HFFc6 (cell line): ENCODE measurements at regions not wholly inside any gene's neighbourhood (a gene's known extent, or its start where the extent isn't known, plus 50 kb on each side); places are given as distances from the start of the nearest gene placed in this dataset.
"Not testable (repeated sequence)": the region's sequence is repeated elsewhere in the genome, so short reads cannot be mapped to it uniquely, and the experiment has no call there.

Experiments used
- DNase-seq: peaks from one replicate; pipeline ENCODE4 v3.0.0-alpha.2; 2018
- H3K27ac Mint-ChIP-seq: 2 replicates; pipeline ENCODE4 v1.8.0; 2020; ENCODE audit warnings: mild to moderate bottlenecking, mixed read lengths
- H3K27me3 Mint-ChIP-seq: 2 replicates; pipeline ENCODE4 v1.8.0; 2021; ENCODE audit warnings: mild to moderate bottlenecking, moderate library complexity, mixed read lengths; ENCODE audit not compliant: insufficient read depth
- H3K36me3 Mint-ChIP-seq: 2 replicates; pipeline ENCODE4 v1.8.0; 2021; ENCODE audit warnings: low read depth, mixed read lengths
- H3K4me1 Mint-ChIP-seq: 2 replicates; pipeline ENCODE4 v1.8.0; 2020; ENCODE audit warnings: low read depth, mixed read lengths
- H3K4me3 Mint-ChIP-seq: 2 replicates; pipeline ENCODE4 v1.8.0; 2020; ENCODE audit warnings: mild to moderate bottlenecking, moderate library complexity, mixed read lengths
- H3K9me3 Mint-ChIP-seq: 2 replicates; pipeline ENCODE4 v1.8.0; 2020; ENCODE audit warnings: mild to moderate bottlenecking, mixed read lengths
- TF ChIP-seq, protein P1 (sequence below): fragments of 200-600 bp; sonication (generic); IDR thresholded peaks from 2 replicates; pipeline ENCODE4 v1.5.0; 2021; ENCODE audit warnings: antibody characterized with exemption, mild to moderate bottlenecking

GRCh38 chr22:22368516-22368915 is 123.9 kb downstream of the VPREB1 start:
- no peak for DNase-seq
- TF ChIP-seq, protein P1, sequence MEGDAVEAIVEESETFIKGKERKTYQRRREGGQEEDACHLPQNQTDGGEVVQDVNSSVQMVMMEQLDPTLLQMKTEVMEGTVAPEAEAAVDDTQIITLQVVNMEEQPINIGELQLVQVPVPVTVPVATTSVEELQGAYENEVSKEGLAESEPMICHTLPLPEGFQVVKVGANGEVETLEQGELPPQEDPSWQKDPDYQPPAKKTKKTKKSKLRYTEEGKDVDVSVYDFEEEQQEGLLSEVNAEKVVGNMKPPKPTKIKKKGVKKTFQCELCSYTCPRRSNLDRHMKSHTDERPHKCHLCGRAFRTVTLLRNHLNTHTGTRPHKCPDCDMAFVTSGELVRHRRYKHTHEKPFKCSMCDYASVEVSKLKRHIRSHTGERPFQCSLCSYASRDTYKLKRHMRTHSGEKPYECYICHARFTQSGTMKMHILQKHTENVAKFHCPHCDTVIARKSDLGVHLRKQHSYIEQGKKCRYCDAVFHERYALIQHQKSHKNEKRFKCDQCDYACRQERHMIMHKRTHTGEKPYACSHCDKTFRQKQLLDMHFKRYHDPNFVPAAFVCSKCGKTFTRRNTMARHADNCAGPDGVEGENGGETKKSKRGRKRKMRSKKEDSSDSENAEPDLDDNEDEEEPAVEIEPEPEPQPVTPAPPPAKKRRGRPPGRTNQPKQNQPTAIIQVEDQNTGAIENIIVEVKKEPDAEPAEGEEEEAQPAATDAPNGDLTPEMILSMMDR: no peak
- Mint-ChIP-seq H3K27me3 (peaks cover 19% of the 10 kb centered on the region), H3K9me3 (no peaks in the 10 kb centered on the region), H3K36me3 (no peaks in the 10 kb centered on the region), H3K27ac (no peak overlapping the region), H3K4me1 (no peaks in the 10 kb centered on the region), H3K4me3 (no peak overlapping the region)

DNA sequence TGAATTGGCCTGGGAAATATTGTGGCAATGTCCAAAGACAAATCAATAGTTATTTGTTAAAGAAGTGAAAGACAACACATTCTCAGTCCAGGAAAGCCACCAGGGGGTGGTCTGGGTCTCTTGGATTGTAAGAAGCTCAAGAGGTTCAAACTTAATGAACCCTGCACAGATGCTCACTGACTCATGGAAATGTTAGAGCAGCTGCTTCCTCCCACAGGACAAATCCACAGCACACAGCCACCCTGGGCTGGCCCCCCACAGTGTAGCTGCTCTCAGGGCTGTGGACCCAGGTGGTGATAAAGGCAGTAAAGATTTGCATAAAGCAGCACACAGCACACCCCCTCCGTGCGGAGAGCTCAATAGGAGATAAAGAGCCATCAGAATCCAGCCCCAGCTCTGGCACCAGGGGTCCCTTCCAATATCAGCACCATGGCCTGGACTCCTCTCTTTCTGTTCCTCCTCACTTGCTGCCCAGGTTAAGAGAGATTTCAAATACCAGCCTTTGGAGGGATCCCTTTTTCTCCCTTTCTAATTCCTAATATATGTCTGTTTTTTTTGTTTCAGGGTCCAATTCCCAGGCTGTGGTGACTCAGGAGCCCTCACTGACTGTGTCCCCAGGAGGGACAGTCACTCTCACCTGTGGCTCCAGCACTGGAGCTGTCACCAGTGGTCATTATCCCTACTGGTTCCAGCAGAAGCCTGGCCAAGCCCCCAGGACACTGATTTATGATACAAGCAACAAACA is 124.8 kb downstream of the VPREB1 start:
- peaks cover 14% of the 10 kb centered on the region for H3K27me3 Mint-ChIP-seq
- not testable (repeated sequence) for H3K27ac Mint-ChIP-seq, DNase-seq, H3K4me3 Mint-ChIP-seq, H3K9me3 Mint-ChIP-seq, H3K4me1 Mint-ChIP-seq, H3K36me3 Mint-ChIP-seq

- no peaks in the 10 kb centered on the region for H3K9me3 Mint-ChIP-seq
- no peaks in the 10 kb centered on the region for H3K4me1 Mint-ChIP-seq
- no peak overlapping the region for H3K4me3 Mint-ChIP-seq
- TF ChIP-seq, protein P1: no peak
- peaks cover 14% of the 10 kb centered on the region for H3K27me3 Mint-ChIP-seq
- H3K36me3 Mint-ChIP-seq: no peaks in the 10 kb centered on the region
- H3K27ac Mint-ChIP-seq: no peak overlapping the region
- DNase-seq: no peak
Observed at GRCh38 chr22:22369964-22370270, 125.3 kb downstream of the VPREB1 start.

DNA sequence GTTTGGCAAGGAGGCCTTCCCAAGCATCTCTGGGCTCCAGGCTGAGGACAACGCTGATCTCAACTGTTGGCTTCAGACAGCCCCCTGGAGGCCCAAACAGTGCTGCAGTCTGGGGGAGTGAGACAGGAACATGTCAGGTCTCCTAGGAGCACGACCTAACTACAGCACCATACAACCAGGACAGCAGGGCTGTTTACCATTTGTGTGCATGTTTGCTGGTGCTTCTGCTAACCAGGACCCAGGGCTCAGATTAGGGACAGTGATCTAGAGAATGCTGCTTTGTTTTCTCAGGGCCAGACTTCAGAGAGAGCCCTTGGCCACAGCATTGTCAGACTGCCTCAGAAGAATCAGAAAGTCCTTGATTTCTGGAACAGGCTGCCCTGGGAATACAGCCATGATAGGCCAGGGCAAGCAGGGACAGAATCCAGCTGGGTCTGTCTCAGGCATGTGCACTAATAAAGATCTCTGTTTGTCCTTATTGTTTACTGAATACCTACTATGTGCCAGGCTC is 126.5 kb downstream of the VPREB1 start:
- no peak for DNase-seq
- no peak overlapping the region for H3K4me3 Mint-ChIP-seq
- H3K4me1 Mint-ChIP-seq: no peaks in the 10 kb centered on the region
- TF ChIP-seq, protein P1: no peak
- no peaks in the 10 kb centered on the region for H3K9me3 Mint-ChIP-seq
- no peaks in the 10 kb centered on the region for H3K36me3 Mint-ChIP-seq
- H3K27ac Mint-ChIP-seq: no peak overlapping the region
- H3K27me3 Mint-ChIP-seq: peaks cover 19% of the 10 kb centered on the region

- TF ChIP-seq, protein P1: no peak
- H3K27ac Mint-ChIP-seq: no peak overlapping the region
- no peaks in the 10 kb centered on the region for H3K9me3 Mint-ChIP-seq
- H3K27me3 Mint-ChIP-seq: peaks cover 19% of the 10 kb centered on the region
- H3K4me3 Mint-ChIP-seq: no peak overlapping the region
- DNase-seq: no peak
- no peaks in the 10 kb centered on the region for H3K4me1 Mint-ChIP-seq
- no peaks in the 10 kb centered on the region for H3K36me3 Mint-ChIP-seq
Observed at GRCh38 chr22:22372086-22372485, 127.5 kb downstream of the VPREB1 start.

GRCh38 chr22:22374163-22374562 is 129.6 kb downstream of the VPREB1 start:
- Mint-ChIP-seq H3K9me3 (no peaks in the 10 kb centered on the region), H3K27me3 (peaks cover 20% of the 10 kb centered on the region), H3K4me1 (no peaks in the 10 kb centered on the region), H3K27ac (no peak overlapping the region), H3K36me3 (no peaks in the 10 kb centered on the region), H3K4me3 (no peak overlapping the region)
- no peak for DNase-seq
- TF ChIP-seq, protein P1: no peak
